A549 (cell line): ENCODE measurements at regions not wholly inside any gene's neighbourhood (a gene's known extent, or its start where the extent isn't known, plus 50 kb on each side); places are given as distances from the start of the nearest gene placed in this dataset.

Experiments
- ATAC-seq, 2 experiments: fragments of 200-7000 bp in 1 of 2; fragments of >200 bp in 1 of 2; cut with Nextera tagmentation in 1 of 2; cut with Tn5 transposase in 1 of 2; 3 replicates each; pipeline versions ENCODE4 v1.8.0 to v1.9.1; 2018 to 2020; ENCODE audit warnings: mild to moderate bottlenecking in 1 of 2, moderate library complexity in 1 of 2
- CTCF ChIA-PET: fragments of 300-600 bp; sonication (Branson Sonifier 250); formaldehyde crosslinking; extraction: SDS; loops from one replicate; lab custom pipeline; 2021; ENCODE audit warnings: antibody characterized with exemption, inconsistent platforms; lab: Yijun Ruan, JAX
- POLR2A ChIA-PET: fragments of 350-600 bp; formaldehyde crosslinking; extraction: SDS; loops from one replicate; lab custom pipeline; 2021; ENCODE audit warnings: antibody characterized with exemption, inconsistent platforms; lab: Yijun Ruan, JAX
- DNase-seq, 2 experiments: peaks; one replicate each; pipeline versions ENCODE4 v3.0.0 to v3.0.0-alpha.2; 2011 to 2016; ENCODE audit warnings: low read depth in 1 of 2, low spot score in 1 of 2
- FAIRE-seq: peaks from 2 replicates; lab custom pipeline; 2011; peaks lifted over from hg19 to GRCh38; lab: Jason Lieb, UNC
- H3K27ac ChIP-seq, 2 experiments: fragments of >200 bp; sonication (Bioruptor Twin); formaldehyde crosslinking; 3 replicates each; pipeline ENCODE4 v1.5.1; 2016 to 2017
- H3K4me1 ChIP-seq: fragments of >200 bp; sonication (Bioruptor Twin); formaldehyde crosslinking; 3 replicates; pipeline ENCODE4 v1.6.1; 2016
- H3K4me2 ChIP-seq: fragments of >200 bp; sonication (Bioruptor Twin); formaldehyde crosslinking; 3 replicates; pipeline ENCODE4 v1.6.1; 2016
- H3K4me3 ChIP-seq: fragments of >200 bp; sonication (Bioruptor Twin); formaldehyde crosslinking; 3 replicates; pipeline ENCODE4 v1.5.1; 2016
- H3K9me3 ChIP-seq: fragments of >200 bp; sonication (Bioruptor Twin); formaldehyde crosslinking; 3 replicates; pipeline ENCODE4 v1.6.1; 2016
- BCL3 ChIP-seq: fragments of >200 bp; sonication (Bioruptor Twin); formaldehyde crosslinking; IDR thresholded peaks from 3 replicates; pipeline ENCODE4 v1.6.1; 2016
- BHLHE40 ChIP-seq: IDR thresholded peaks from 2 replicates; pipeline ENCODE4 v1.6.1; 2012; ENCODE audit warnings: low read depth, low read length, inconsistent platforms
- CTCF ChIP-seq: fragments of >200 bp; sonication (Bioruptor Twin); formaldehyde crosslinking; IDR thresholded peaks from 3 replicates; pipeline ENCODE4 v1.5.1; 2016
- EHMT2 ChIP-seq: fragments of 200-600 bp; sonication (generic); IDR thresholded peaks from 2 replicates; pipeline ENCODE4 v1.6.1; 2016; ENCODE audit warnings: antibody characterized with exemption, low read depth, mild to moderate bottlenecking, moderate library complexity
- EP300 ChIP-seq, 2 experiments: fragments of >200 bp; sonication (Bioruptor Twin); formaldehyde crosslinking; IDR thresholded peaks; 2 replicates in 1 of 2; 3 replicates in 1 of 2; pipeline ENCODE4 v1.6.1; 2016 to 2017
- HEYL ChIP-seq: fragments of 250-450 bp; sonication (Bioruptor Pico); IDR thresholded peaks from 2 replicates; pipeline ENCODE4 v1.8.0; 2021; ENCODE audit warnings: mild to moderate bottlenecking, moderate library complexity
- HMGXB4 ChIP-seq: fragments of 250-450 bp; sonication (Bioruptor Pico); IDR thresholded peaks from 2 replicates; pipeline ENCODE4 v1.5.0; 2021; ENCODE audit warnings: mild to moderate bottlenecking, moderate library complexity, borderline replicate concordance
- HOXA7 ChIP-seq: fragments of 250-450 bp; sonication (Bioruptor Pico); IDR thresholded peaks from 2 replicates; pipeline ENCODE4 v1.5.0; 2020; ENCODE audit warnings: mild to moderate bottlenecking, moderate library complexity
- HOXB5 ChIP-seq: fragments of 250-450 bp; sonication (Bioruptor Pico); IDR thresholded peaks from 2 replicates; pipeline ENCODE4 v1.5.0; 2020; ENCODE audit warnings: mild to moderate bottlenecking, moderate library complexity
- JUN ChIP-seq, 2 experiments: fragments of >200 bp; sonication (Bioruptor Twin); formaldehyde crosslinking; IDR thresholded peaks; 2 replicates in 1 of 2; 3 replicates in 1 of 2; pipeline ENCODE4 v1.6.1; 2016 to 2017
- JUNB ChIP-seq: fragments of >200 bp; sonication (Bioruptor Twin); formaldehyde crosslinking; IDR thresholded peaks from 2 replicates; pipeline ENCODE4 v1.6.1; 2016
- KDM1A ChIP-seq: fragments of 200-600 bp; sonication (generic); IDR thresholded peaks from 2 replicates; pipeline ENCODE4 v1.6.1; 2016; ENCODE audit warnings: low read depth, mild to moderate bottlenecking
- KDM5A ChIP-seq: fragments of 200-600 bp; sonication (generic); IDR thresholded peaks from 2 replicates; pipeline ENCODE4 v1.6.1; 2016; ENCODE audit warnings: antibody characterized with exemption, mild to moderate bottlenecking
- NFE2L2 ChIP-seq: fragments of 150-350 bp; conservative IDR thresholded peaks from 2 replicates; pipeline ENCODE4 v1.6.1; 2014; ENCODE audit warnings: low read length
- POLR2A ChIP-seq: IDR thresholded peaks from 2 replicates; pipeline ENCODE4 v1.6.1; 2012; ENCODE audit warnings: mild to moderate bottlenecking, low read length
- POLR2AphosphoS2 ChIP-seq: conservative IDR thresholded peaks from 2 replicates; pipeline ENCODE4 v1.6.1; 2012; ENCODE audit warnings: low read length, improper control_type of control experiment, inconsistent platforms
- RAD21 ChIP-seq, 2 experiments: fragments of >200 bp in 1 of 2; sonication (Bioruptor Twin) in 1 of 2; formaldehyde crosslinking in 1 of 2; IDR thresholded peaks in 1 of 2; conservative IDR thresholded peaks in 1 of 2; 2 replicates in 1 of 2; 3 replicates in 1 of 2; pipeline ENCODE4 v1.6.1; 2012 to 2018; ENCODE audit warnings: inconsistent platforms in 1 of 2
- ZC3H11A ChIP-seq: fragments of 450-650 bp; IDR thresholded peaks from 2 replicates; pipeline ENCODE4 v1.6.1; 2014; ENCODE audit warnings: antibody characterized with exemption, mild to moderate bottlenecking
- ZFP36 ChIP-seq: fragments of 450-650 bp; IDR thresholded peaks from 2 replicates; pipeline ENCODE4 v1.6.1; 2014; ENCODE audit warnings: borderline replicate concordance; ENCODE audit not compliant: partially characterized antibody
- ZNF302 ChIP-seq: fragments of 250-450 bp; sonication (Bioruptor Pico); IDR thresholded peaks from 2 replicates; pipeline ENCODE4 v1.9.0; 2021; ENCODE audit warnings: inconsistent platforms, mild to moderate bottlenecking, moderate library complexity
- ZSCAN20 ChIP-seq: fragments of 250-450 bp; sonication (Bioruptor Pico); IDR thresholded peaks from 2 replicates; pipeline ENCODE4 v1.8.0; 2022; ENCODE audit warnings: mild to moderate bottlenecking, moderate library complexity
- WGBS: methylation state at CpG from one replicate; pipeline ENCODE4 v1.1.6; 2017; ENCODE audit errors: missing lambda C conversion rate; 5-methylcytosine and 5-hydroxymethylcytosine counted together

- no peak overlapping the region for H3K4me2 ChIP-seq
- DNase-seq (no peak), ATAC-seq (no peak), FAIRE-seq (no peak)
- POLR2A ChIA-PET: no interaction called here
- H3K9me3 ChIP-seq: no peaks in the 10 kb centered on the region
- no peak for TF ChIP-seq KDM1A
- TF ChIP-seq EP300 (IDR thresholded peaks at IDR 0.05): no peak
- no peak for TF ChIP-seq ZC3H11A
- no peak for TF ChIP-seq HMGXB4 (CRISPR knock-in tag)
- no peaks in the 10 kb centered on the region for H3K4me1 ChIP-seq
- H3K27ac ChIP-seq: no peak overlapping the region
- no peak overlapping the region for H3K4me3 ChIP-seq
- WGBS: 0% methylated on average over 2 of the region's 2 CpGs
- CTCF ChIA-PET: interaction anchor here (0.7 to 1.0 kb wide), 2 partner anchors 9 to 60 kb away, joined by 3 read pairs; no protein-coding TSS in a partner anchor
These were observed 958.6 kb downstream of the KCNMA1 start for GRCh38 chr10:76679030-76679429.

GRCh38 chr10:76675951-76676587 is 961.5 kb downstream of the KCNMA1 start:
- DNase-seq: no peak
- TF ChIP-seq HOXA7 (CRISPR knock-in tag) (no peak), POLR2AphosphoS2 (no peak), POLR2A (no peak), JUN (IDR thresholded peaks at IDR 0.05) (no peak), BHLHE40 (no peak), EHMT2 (no peak), HOXB5 (CRISPR knock-in tag) (no peak), KDM1A (no peak), ZFP36 (no peak), RAD21 (conservative IDR thresholded peaks at IDR 0.05 in 1 of 2, IDR thresholded peaks at IDR 0.05 in 1 of 2) (no peak), ZSCAN20 (CRISPR knock-in tag) (no peak), JUNB (no peak), HEYL (CRISPR knock-in tag) (no peak), BCL3 (no peak), ZNF302 (CRISPR knock-in tag) (no peak), KDM5A (no peak), NFE2L2 (no peak)
- TF ChIP-seq, all 56 proteins: peak for 0
- ChIA-PET CTCF (no interaction called here), POLR2A (no interaction called here)
- no peaks in the 10 kb centered on the region for H3K9me3 ChIP-seq
- FAIRE-seq: no peak
- 33% methylated on average over 4 of the region's 4 CpGs for WGBS
- no peaks in the 10 kb centered on the region for H3K4me1 ChIP-seq
- H3K4me2 ChIP-seq: no peak overlapping the region
- no peak overlapping the region for H3K27ac ChIP-seq
- no peak overlapping the region for H3K4me3 ChIP-seq
- ATAC-seq: no peak

GRCh38 chr10:76675561-76675950 is 962.1 kb downstream of the KCNMA1 start:
- WGBS: 19% methylated on average over 3 of the region's 3 CpGs
- no peak for DNase-seq
- Histone ChIP-seq H3K4me3 (no peak overlapping the region), H3K27ac (no peak overlapping the region), H3K9me3 (no peaks in the 10 kb centered on the region), H3K4me2 (no peak overlapping the region), H3K4me1 (no peaks in the 10 kb centered on the region)
- TF ChIP-seq CTCF: no peak
- TF ChIP-seq HOXB5 (CRISPR knock-in tag): no peak
- TF ChIP-seq BCL3: no peak
- no peak for TF ChIP-seq KDM5A
- CTCF ChIA-PET: no interaction called here
- FAIRE-seq: no peak
- no peak for ATAC-seq
- POLR2A ChIA-PET: no interaction called here
